Central memory CD4-positive, alpha-beta T cell (primary cell): ENCODE measurements at regions not wholly inside any gene's neighbourhood (a gene's known extent, or its start where the extent isn't known, plus 50 kb on each side); places are given as distances from the start of the nearest gene placed in this dataset.
"Not testable (repeated sequence)": the region's sequence is repeated elsewhere in the genome, so short reads cannot be mapped to it uniquely, and the experiment has no call there.

Experiments
- DNase-seq: peaks from one replicate; pipeline ENCODE4 v3.0.0; 2022

GRCh38 chr11:129637983-129638776, 177.5 kb upstream of the TMEM45B start:
- no peak for DNase-seq

- no peak for DNase-seq
Measured at GRCh38 chr11:129639300-129639699, 176.3 kb upstream of the TMEM45B start.

- no peak for DNase-seq
Measured at GRCh38 chr11:129640671-129641070, 175.0 kb upstream of the TMEM45B start.

- DNase-seq = no peak
Measured at GRCh38 chr11:129643031-129643721, 172.5 kb upstream of the TMEM45B start.

GRCh38 chr11:129644326-129644725, 171.3 kb upstream of the TMEM45B start:
- DNase-seq = no peak

- no peak for DNase-seq
Measured at GRCh38 chr11:129645943-129646342, 169.7 kb upstream of the TMEM45B start.

GRCh38 chr11:129650044-129650443, 165.6 kb upstream of the TMEM45B start:
- DNase-seq = not testable (repeated sequence)

GRCh38 chr11:129652835-129653234, 162.8 kb upstream of the TMEM45B start:
- DNase-seq = no peak

GRCh38 chr11:129655247-129655832, 160.3 kb upstream of the TMEM45B start:
- DNase-seq = no peak

GRCh38 chr11:129657866-129658525, 157.7 kb upstream of the TMEM45B start:
- DNase-seq = no peak

GRCh38 chr11:129658526-129658867, 157.2 kb upstream of the TMEM45B start:
- no peak for DNase-seq

- no peak for DNase-seq
Measured at GRCh38 chr11:129680907-129681306, 134.7 kb upstream of the TMEM45B start.

- DNase-seq = no peak
Measured at GRCh38 chr11:129681344-129682114, 134.1 kb upstream of the TMEM45B start.

- no peak for DNase-seq
Measured at GRCh38 chr11:129686269-129686668, 129.4 kb upstream of the TMEM45B start.

GRCh38 chr11:129691142-129691541, 124.5 kb upstream of the TMEM45B start:
- no peak for DNase-seq

- DNase-seq = no peak
Measured at GRCh38 chr11:129694538-129694937, 121.1 kb upstream of the TMEM45B start.

- DNase-seq = no peak
Measured at GRCh38 chr11:129694966-129695365, 120.7 kb upstream of the TMEM45B start.

GRCh38 chr11:129695571-129696308, 119.9 kb upstream of the TMEM45B start:
- peak; percentile 44 for DNase-seq

- no peak for DNase-seq
Measured at GRCh38 chr11:129696309-129696989, 119.2 kb upstream of the TMEM45B start.

GRCh38 chr11:129698212-129698611, 117.4 kb upstream of the TMEM45B start:
- no peak for DNase-seq

GRCh38 chr11:129699711-129700304, 115.8 kb upstream of the TMEM45B start:
- DNase-seq = no peak
